GM12878 (cell line): ENCODE measurements at regions not wholly inside any gene's neighbourhood (a gene's known extent, or its start where the extent isn't known, plus 50 kb on each side); places are given as distances from the start of the nearest gene placed in this dataset.

Experiments
- ATAC-seq: fragments of 200-7000 bp; cut with Tn5 transposase; 3 replicates; pipeline ENCODE4 v1.9.1; 2020; ENCODE audit warnings: mild to moderate bottlenecking, moderate library complexity
- BruUV-seq: library from RNA; stranded (reverse); fragments of 400-500 nt; replicated peaks from 2 replicates; lab custom pipeline; 2021; lab: Mats Ljungman, UMichigan
- CTCF ChIA-PET: fragments of 300-600 bp; sonication (Branson Sonifier 250); formaldehyde crosslinking; extraction: SDS; loops from one replicate; lab custom pipeline; 2021; ENCODE audit warnings: inconsistent platforms; lab: Yijun Ruan, JAX
- POLR2A ChIA-PET: fragments of 350-600 bp; formaldehyde crosslinking; extraction: SDS; loops from one replicate; lab custom pipeline; 2021; ENCODE audit warnings: inconsistent platforms; lab: Charles Lee
- RAD21 ChIA-PET: fragments of 300-600 bp; sonication (Branson Sonifier 250); formaldehyde crosslinking; loops from one replicate; lab custom pipeline; 2023; ENCODE audit warnings: antibody characterized with exemption; ENCODE audit not compliant: unreplicated experiment; lab: Charles Lee
- SMC1A ChIA-PET: fragments of 300-600 bp; sonication (Branson Sonifier 250); formaldehyde crosslinking; loops from one replicate; lab custom pipeline; 2023; ENCODE audit not compliant: unreplicated experiment, uncharacterized antibody; lab: Charles Lee
- DNase-seq: peaks from one replicate; pipeline ENCODE4 v3.0.0-alpha.2; 2011; ENCODE audit warnings: low read depth, low spot score
- FAIRE-seq: peaks from 3 replicates; lab custom pipeline; 2011; peaks lifted over from hg19 to GRCh38; lab: Jason Lieb, UNC
- H2AFZ ChIP-seq: 2 replicates; pipeline ENCODE4 v1.6.0; 2011; ENCODE audit warnings: low read depth, low read length, control low read depth; ENCODE audit not compliant: control insufficient read depth
- H3K27ac ChIP-seq: 2 replicates; pipeline ENCODE4 v1.5.1; 2011; ENCODE audit warnings: control low read depth; ENCODE audit not compliant: control insufficient read depth, insufficient read depth
- H3K27me3 ChIP-seq, 2 experiments: replicated peaks in 1 of 2; 2 replicates each; pipeline versions ENCODE4 v1.6.0 to v1.6.1; 2011; ENCODE audit warnings: low read length in 1 of 2; ENCODE audit not compliant: control insufficient read depth in 2 of 2, insufficient read depth in 2 of 2
- H3K36me3 ChIP-seq, 2 experiments: 2 replicates each; pipeline ENCODE4 v1.5.1; 2011; ENCODE audit warnings: low read length in 1 of 2; ENCODE audit not compliant: control insufficient read depth in 2 of 2, insufficient read depth in 2 of 2
- H3K4me1 ChIP-seq: 2 replicates; pipeline ENCODE4 v1.6.1; 2011; ENCODE audit warnings: mild to moderate bottlenecking, low read length, moderate library complexity, mixed read lengths; ENCODE audit not compliant: control insufficient read depth, insufficient read depth
- H3K4me2 ChIP-seq: 2 replicates; pipeline ENCODE4 v1.6.0; 2011; ENCODE audit warnings: control low read depth; ENCODE audit not compliant: control insufficient read depth, insufficient read depth
- H3K4me3 ChIP-seq: fragments of 200-600 bp; sonication (generic); 2 replicates; pipeline ENCODE4 v1.5.1; 2016
- H3K79me2 ChIP-seq: 2 replicates; pipeline ENCODE4 v1.6.0; 2011; ENCODE audit warnings: low read length; ENCODE audit not compliant: control insufficient read depth, insufficient read depth
- H3K9ac ChIP-seq: 2 replicates; pipeline ENCODE4 v1.8.0; 2011; ENCODE audit warnings: low read length, control low read depth, mixed read lengths; ENCODE audit not compliant: control insufficient read depth, insufficient read depth
- H3K9me3 ChIP-seq: replicated peaks from 3 replicates; pipeline ENCODE4 v1.5.1; 2011; ENCODE audit warnings: mild to moderate bottlenecking, low read length; ENCODE audit not compliant: control insufficient read depth, insufficient read depth
- H4K20me1 ChIP-seq: 2 replicates; pipeline ENCODE4 v1.6.0; 2011; ENCODE audit not compliant: control insufficient read depth, insufficient read depth
- FOS ChIP-seq: IDR thresholded peaks from 3 replicates; pipeline ENCODE4 v1.6.1; 2011; ENCODE audit warnings: borderline replicate concordance; ENCODE audit not compliant: insufficient read length; ENCODE audit errors: extremely low read depth
- GATAD2B ChIP-seq: fragments of 450-650 bp; conservative IDR thresholded peaks from 2 replicates; pipeline ENCODE4 v1.6.1; 2017; ENCODE audit warnings: low read depth, mild to moderate bottlenecking, moderate library complexity
- JUNB ChIP-seq: IDR thresholded peaks from 2 replicates; pipeline ENCODE4 v1.6.1; 2016; ENCODE audit warnings: antibody characterized with exemption, mild to moderate bottlenecking
- KAT2A ChIP-seq: conservative IDR thresholded peaks from 2 replicates; pipeline ENCODE4 v1.6.1; 2011; ENCODE audit warnings: low read depth, low read length; ENCODE audit not compliant: control insufficient read depth
- MYB ChIP-seq: fragments of 150-350 bp; IDR thresholded peaks from 2 replicates; pipeline ENCODE4 v1.6.1; 2014; ENCODE audit warnings: mild to moderate bottlenecking, low read depth, low read length, borderline replicate concordance
- NR2C1 ChIP-seq: fragments of 450-650 bp; IDR thresholded peaks from 2 replicates; pipeline ENCODE4 v1.6.1; 2017; ENCODE audit warnings: antibody characterized with exemption, mild to moderate bottlenecking, moderate library complexity
- SMARCA5 ChIP-seq: fragments of 450-650 bp; IDR thresholded peaks from 2 replicates; pipeline ENCODE4 v1.6.1; 2017; ENCODE audit warnings: mild to moderate bottlenecking
- TCF3 ChIP-seq: IDR thresholded peaks from 2 replicates; pipeline ENCODE4 v1.6.1; 2012; ENCODE audit warnings: low read depth, mild to moderate bottlenecking, low read length, borderline replicate concordance; ENCODE audit not compliant: insufficient read depth
- WGBS: methylation state at CpG from one replicate; pipeline ENCODE4 v1.1.6; 2016; ENCODE audit warnings: low lambda C conversion rate; ENCODE audit not compliant: insufficient replicate concordance, insufficient coverage; ENCODE audit errors: missing lambda C conversion rate; 5-methylcytosine and 5-hydroxymethylcytosine counted together
- in situ Hi-C: fragments of 300-500 bp; cut with MboI; formaldehyde crosslinking; loops from 9 replicates; pipeline ENCODE4 v1.14.3; 2018; ENCODE audit warnings: mixed read lengths
- intact Hi-C: fragments of 100-400 bp; cut with micrococcal nuclease; formaldehyde crosslinking; loops from one replicate; pipeline ENCODE4 v1.14.2; 2022; ENCODE audit not compliant: unreplicated experiment
- TF ChIP-seq, protein P1 (sequence below): fragments of 450-650 bp; IDR thresholded peaks from 2 replicates; pipeline ENCODE4 v1.6.1; 2018; ENCODE audit warnings: mild to moderate bottlenecking, low read depth, moderate library complexity; ENCODE audit not compliant: partially characterized antibody
- TF ChIP-seq, protein P2 (sequence below): fragments of 450-650 bp; IDR thresholded peaks from 2 replicates; pipeline ENCODE4 v1.6.1; 2016; ENCODE audit warnings: mild to moderate bottlenecking, moderate library complexity, borderline replicate concordance
- TF ChIP-seq, protein P3 (sequence below): fragments of 450-650 bp; IDR thresholded peaks from 2 replicates; pipeline ENCODE4 v1.6.1; 2017; ENCODE audit warnings: borderline replicate concordance
- TF ChIP-seq, protein P4 (sequence below): fragments of 450-650 bp; IDR thresholded peaks from 2 replicates; pipeline ENCODE4 v1.6.1; 2014; ENCODE audit warnings: mild to moderate bottlenecking

DNA sequence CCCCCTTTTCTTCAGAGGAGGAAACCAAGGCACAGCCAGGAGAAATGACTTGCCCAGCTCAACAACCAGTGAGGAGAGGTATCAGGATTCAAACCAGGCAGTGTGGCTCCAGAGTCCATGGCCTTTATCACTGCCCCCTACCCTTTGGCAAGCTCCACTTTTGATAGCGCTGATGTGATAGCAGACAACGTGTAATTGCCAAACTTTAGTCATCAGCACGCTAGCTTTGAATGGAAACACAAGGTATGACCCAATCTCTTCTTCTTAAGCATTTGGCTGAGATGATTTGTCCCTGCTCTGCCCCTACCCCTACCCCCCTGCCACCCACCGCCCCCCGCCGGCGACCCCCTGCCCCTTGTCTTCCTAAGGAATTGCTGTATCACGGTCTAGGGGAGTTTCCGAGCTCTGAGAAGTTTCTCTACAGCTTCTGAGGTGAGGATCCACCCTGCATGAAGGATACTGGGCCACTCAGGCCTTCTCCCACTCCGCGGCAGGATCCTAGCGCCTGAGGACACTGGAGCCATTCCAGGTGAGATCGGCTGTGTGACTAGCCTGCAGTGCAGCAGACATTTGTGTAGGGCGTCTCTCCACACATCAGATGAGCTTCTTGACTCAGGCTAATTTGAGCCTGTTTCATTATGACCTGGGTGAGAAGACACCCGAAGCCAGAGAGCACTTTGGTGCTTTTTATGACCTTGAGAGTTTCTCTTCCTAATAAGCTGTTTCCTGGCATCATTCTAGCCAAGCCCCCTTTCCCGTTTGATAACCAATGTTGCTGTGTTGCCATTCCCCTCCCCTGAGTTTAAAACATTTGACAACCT, 75.1 kb upstream of the MAP4K4 start:
- H2AFZ ChIP-seq = peak overlapping the region; percentile 77
- no peaks in the 10 kb centered on the region for H3K36me3 ChIP-seq
- DNase-seq (peak; percentile 64), FAIRE-seq (peak; percentile 97), ATAC-seq (peak; percentile 92)
- peak overlapping the region; percentile 41 for H3K27ac ChIP-seq
- BruUV-seq = no TSS peak
- H3K79me2 ChIP-seq = no peaks in the 10 kb centered on the region
- ChIA-PET CTCF (interaction anchor here (0.7 to 2.8 kb wide), 4 partner anchors 10 to 280 kb away, joined by 3 to 13 read pairs (median 3); no protein-coding TSS in a partner anchor), SMC1A (interaction anchor here (0.6 to 2.5 kb wide), 11 partner anchors 11 to 208 kb away, joined by 3 to 13 read pairs (median 4); no protein-coding TSS in a partner anchor), RAD21 (interaction anchor here (0.6 to 2.8 kb wide), 22 partner anchors 12 to 355 kb away, joined by 3 to 13 read pairs (median 4); partner anchors contain the start of gene MAP4K4), POLR2A (interaction anchor here (0.6 to 1.0 kb wide), 3 partner anchors 10 to 53 kb away, joined by 3 to 4 read pairs (median 3); no protein-coding TSS in a partner anchor)
- peak overlapping the region; percentile 55; the same call in 1 of the 2 replicates for H3K9ac ChIP-seq
- peaks cover 22% of the 10 kb centered on the region for H3K4me1 ChIP-seq
- intact Hi-C loops (loop anchor here (2.0 to 10.0 kb wide), 4 partner anchors 52 to 212 kb away; partner anchors contain the start of gene MAP4K4), in situ Hi-C loops (no loop called here)
- H3K4me2 ChIP-seq = peak overlapping the region; percentile 82
- H3K9me3 ChIP-seq = no peaks in the 10 kb centered on the region
- no peak overlapping the region; the same call in 1 of the 2 replicates for H3K4me3 ChIP-seq
- H3K27me3 ChIP-seq = no peaks in the 10 kb centered on the region
- no peaks in the 10 kb centered on the region for H4K20me1 ChIP-seq
- WGBS = 5% methylated on average over 16 of the region's 16 CpGs
- TF ChIP-seq TCF3 (no peak), SMARCA5 (no peak), KAT2A (no peak), FOS (no peak), NR2C1 (no peak), GATAD2B (no peak; the same call in none of the 2 replicates), MYB (no peak), JUNB (peak; percentile 65; the same call in 1 of the 2 replicates)
- TF ChIP-seq, protein P1, sequence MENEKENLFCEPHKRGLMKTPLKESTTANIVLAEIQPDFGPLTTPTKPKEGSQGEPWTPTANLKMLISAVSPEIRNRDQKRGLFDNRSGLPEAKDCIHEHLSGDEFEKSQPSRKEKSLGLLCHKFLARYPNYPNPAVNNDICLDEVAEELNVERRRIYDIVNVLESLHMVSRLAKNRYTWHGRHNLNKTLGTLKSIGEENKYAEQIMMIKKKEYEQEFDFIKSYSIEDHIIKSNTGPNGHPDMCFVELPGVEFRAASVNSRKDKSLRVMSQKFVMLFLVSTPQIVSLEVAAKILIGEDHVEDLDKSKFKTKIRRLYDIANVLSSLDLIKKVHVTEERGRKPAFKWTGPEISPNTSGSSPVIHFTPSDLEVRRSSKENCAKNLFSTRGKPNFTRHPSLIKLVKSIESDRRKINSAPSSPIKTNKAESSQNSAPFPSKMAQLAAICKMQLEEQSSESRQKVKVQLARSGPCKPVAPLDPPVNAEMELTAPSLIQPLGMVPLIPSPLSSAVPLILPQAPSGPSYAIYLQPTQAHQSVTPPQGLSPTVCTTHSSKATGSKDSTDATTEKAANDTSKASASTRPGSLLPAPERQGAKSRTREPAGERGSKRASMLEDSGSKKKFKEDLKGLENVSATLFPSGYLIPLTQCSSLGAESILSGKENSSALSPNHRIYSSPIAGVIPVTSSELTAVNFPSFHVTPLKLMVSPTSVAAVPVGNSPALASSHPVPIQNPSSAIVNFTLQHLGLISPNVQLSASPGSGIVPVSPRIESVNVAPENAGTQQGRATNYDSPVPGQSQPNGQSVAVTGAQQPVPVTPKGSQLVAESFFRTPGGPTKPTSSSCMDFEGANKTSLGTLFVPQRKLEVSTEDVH = no peak
- TF ChIP-seq, protein P2, sequence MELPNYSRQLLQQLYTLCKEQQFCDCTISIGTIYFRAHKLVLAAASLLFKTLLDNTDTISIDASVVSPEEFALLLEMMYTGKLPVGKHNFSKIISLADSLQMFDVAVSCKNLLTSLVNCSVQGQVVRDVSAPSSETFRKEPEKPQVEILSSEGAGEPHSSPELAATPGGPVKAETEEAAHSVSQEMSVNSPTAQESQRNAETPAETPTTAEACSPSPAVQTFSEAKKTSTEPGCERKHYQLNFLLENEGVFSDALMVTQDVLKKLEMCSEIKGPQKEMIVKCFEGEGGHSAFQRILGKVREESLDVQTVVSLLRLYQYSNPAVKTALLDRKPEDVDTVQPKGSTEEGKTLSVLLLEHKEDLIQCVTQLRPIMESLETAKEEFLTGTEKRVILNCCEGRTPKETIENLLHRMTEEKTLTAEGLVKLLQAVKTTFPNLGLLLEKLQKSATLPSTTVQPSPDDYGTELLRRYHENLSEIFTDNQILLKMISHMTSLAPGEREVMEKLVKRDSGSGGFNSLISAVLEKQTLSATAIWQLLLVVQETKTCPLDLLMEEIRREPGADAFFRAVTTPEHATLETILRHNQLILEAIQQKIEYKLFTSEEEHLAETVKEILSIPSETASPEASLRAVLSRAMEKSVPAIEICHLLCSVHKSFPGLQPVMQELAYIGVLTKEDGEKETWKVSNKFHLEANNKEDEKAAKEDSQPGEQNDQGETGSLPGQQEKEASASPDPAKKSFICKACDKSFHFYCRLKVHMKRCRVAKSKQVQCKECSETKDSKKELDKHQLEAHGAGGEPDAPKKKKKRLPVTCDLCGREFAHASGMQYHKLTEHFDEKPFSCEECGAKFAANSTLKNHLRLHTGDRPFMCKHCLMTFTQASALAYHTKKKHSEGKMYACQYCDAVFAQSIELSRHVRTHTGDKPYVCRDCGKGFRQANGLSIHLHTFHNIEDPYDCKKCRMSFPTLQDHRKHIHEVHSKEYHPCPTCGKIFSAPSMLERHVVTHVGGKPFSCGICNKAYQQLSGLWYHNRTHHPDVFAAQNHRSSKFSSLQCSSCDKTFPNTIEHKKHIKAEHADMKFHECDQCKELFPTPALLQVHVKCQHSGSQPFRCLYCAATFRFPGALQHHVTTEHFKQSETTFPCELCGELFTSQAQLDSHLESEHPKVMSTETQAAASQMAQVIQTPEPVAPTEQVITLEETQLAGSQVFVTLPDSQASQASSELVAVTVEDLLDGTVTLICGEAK = no peak
- TF ChIP-seq, protein P3, sequence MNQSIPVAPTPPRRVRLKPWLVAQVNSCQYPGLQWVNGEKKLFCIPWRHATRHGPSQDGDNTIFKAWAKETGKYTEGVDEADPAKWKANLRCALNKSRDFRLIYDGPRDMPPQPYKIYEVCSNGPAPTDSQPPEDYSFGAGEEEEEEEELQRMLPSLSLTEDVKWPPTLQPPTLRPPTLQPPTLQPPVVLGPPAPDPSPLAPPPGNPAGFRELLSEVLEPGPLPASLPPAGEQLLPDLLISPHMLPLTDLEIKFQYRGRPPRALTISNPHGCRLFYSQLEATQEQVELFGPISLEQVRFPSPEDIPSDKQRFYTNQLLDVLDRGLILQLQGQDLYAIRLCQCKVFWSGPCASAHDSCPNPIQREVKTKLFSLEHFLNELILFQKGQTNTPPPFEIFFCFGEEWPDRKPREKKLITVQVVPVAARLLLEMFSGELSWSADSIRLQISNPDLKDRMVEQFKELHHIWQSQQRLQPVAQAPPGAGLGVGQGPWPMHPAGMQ = no peak
- TF ChIP-seq, protein P4, sequence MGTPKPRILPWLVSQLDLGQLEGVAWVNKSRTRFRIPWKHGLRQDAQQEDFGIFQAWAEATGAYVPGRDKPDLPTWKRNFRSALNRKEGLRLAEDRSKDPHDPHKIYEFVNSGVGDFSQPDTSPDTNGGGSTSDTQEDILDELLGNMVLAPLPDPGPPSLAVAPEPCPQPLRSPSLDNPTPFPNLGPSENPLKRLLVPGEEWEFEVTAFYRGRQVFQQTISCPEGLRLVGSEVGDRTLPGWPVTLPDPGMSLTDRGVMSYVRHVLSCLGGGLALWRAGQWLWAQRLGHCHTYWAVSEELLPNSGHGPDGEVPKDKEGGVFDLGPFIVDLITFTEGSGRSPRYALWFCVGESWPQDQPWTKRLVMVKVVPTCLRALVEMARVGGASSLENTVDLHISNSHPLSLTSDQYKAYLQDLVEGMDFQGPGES = no peak
